Testis (tissue), 2 donors: ENCODE measurements at regions not wholly inside any gene's neighbourhood (a gene's known extent, or its start where the extent isn't known, plus 50 kb on each side); places are given as distances from the start of the nearest gene placed in this dataset.

Experiments
- DNase-seq: peaks from one replicate; pipeline ENCODE4 v3.0.0-alpha.2; 2019
- H3K27ac ChIP-seq, 2 donors: fragments of 200-600 bp; sonication (generic); one replicate each; pipeline ENCODE4 v1.5.1; 2019
- H3K27me3 ChIP-seq: fragments of 200-600 bp; sonication (generic); one replicate; pipeline ENCODE4 v1.5.1; 2019
- H3K36me3 ChIP-seq: fragments of 200-600 bp; sonication (generic); one replicate; pipeline ENCODE4 v1.5.1; 2017; ENCODE audit warnings: low read depth; ENCODE audit errors: missing control alignments
- H3K4me1 ChIP-seq: fragments of 200-600 bp; sonication (generic); one replicate; pipeline ENCODE4 v1.5.1; 2019
- H3K4me3 ChIP-seq, 2 donors: fragments of 200-600 bp; sonication (generic); one replicate each; pipeline ENCODE4 v1.5.1; 2017 to 2019
- H3K9me3 ChIP-seq: fragments of 200-600 bp; sonication (generic); one replicate; pipeline ENCODE4 v1.5.1; 2017
- CTCF ChIP-seq, 3 experiments: fragments of 450-650 bp in 2 of 3; fragments of 200-600 bp in 1 of 3; sonication (generic) in 1 of 3; IDR thresholded peaks; one replicate each; pipeline ENCODE4 v1.5.1; 2016 to 2019; ENCODE audit warnings: antibody characterized with exemption in 3 of 3, mild to moderate bottlenecking in 2 of 3, moderate library complexity in 1 of 3
- POLR2A ChIP-seq: fragments of 450-650 bp; IDR thresholded peaks from one replicate; pipeline ENCODE4 v1.6.1; 2017; ENCODE audit warnings: antibody characterized with exemption, mild to moderate bottlenecking, moderate library complexity
- WGBS, 2 donors: methylation state at CpG; one replicate each; pipeline ENCODE4 v1.1.5; 2018; 5-methylcytosine and 5-hydroxymethylcytosine counted together
- intact Hi-C: fragments of 100-400 bp; cut with DNase I; formaldehyde crosslinking; loops from one replicate; pipeline ENCODE4 v1.15.1; 2023; ENCODE audit warnings: low total_unique reads

- intact Hi-C loops, result no loop called here
- DNase-seq, result no peak
- H3K36me3 ChIP-seq, result no peaks in the 10 kb centered on the region
- H3K4me3 ChIP-seq, result no peak overlapping the region
- H3K27ac ChIP-seq, result no peak overlapping the region
- H3K4me1 ChIP-seq, result no peaks in the 10 kb centered on the region
- no peaks in the 10 kb centered on the region for H3K9me3 ChIP-seq
- H3K27me3 ChIP-seq, result no peaks in the 10 kb centered on the region
- WGBS, 2 donors, result 82 to 84% methylated on average over 2 of the region's 2 CpGs
- TF ChIP-seq CTCF (IDR thresholded peaks at IDR 0.05) (no peak), POLR2A (no peak)
These were observed 296.4 kb downstream of the TUSC7 start for GRCh38 chr3:117005911-117006522.

GRCh38 chr3:117010318-117010717 is 300.7 kb downstream of the TUSC7 start:
- Histone ChIP-seq H3K4me3 (no peak overlapping the region), H3K27ac (no peak overlapping the region)
- intact Hi-C loops, result no loop called here

GRCh38 chr3:117011687-117012250 is 302.2 kb downstream of the TUSC7 start:
- Histone ChIP-seq H3K9me3 (no peaks in the 10 kb centered on the region), H3K27me3 (no peaks in the 10 kb centered on the region), H3K4me1 (no peaks in the 10 kb centered on the region), H3K4me3 (no peak overlapping the region), H3K27ac (no peak overlapping the region), H3K36me3 (no peaks in the 10 kb centered on the region)
- TF ChIP-seq CTCF (IDR thresholded peaks at IDR 0.05) (no peak), POLR2A (no peak)
- WGBS, 2 donors, result 62 to 76% methylated on average over 7 of the region's 7 CpGs
- intact Hi-C loops, result no loop called here
- DNase-seq, result no peak

More at GRCh38 chr3:117010318-117010717, 300.7 kb downstream of the TUSC7 start:
- DNase-seq, result no peak
- no peaks in the 10 kb centered on the region for H3K36me3 ChIP-seq
- H3K9me3 ChIP-seq, result no peaks in the 10 kb centered on the region
- no peaks in the 10 kb centered on the region for H3K27me3 ChIP-seq
- H3K4me1 ChIP-seq, result no peaks in the 10 kb centered on the region
- 72 to 75% methylated on average over 1 of the region's 1 CpG for WGBS, 2 donors
- no peak for TF ChIP-seq CTCF (IDR thresholded peaks at IDR 0.05)
- TF ChIP-seq POLR2A, result no peak

- WGBS, 2 donors, result 68 to 76% methylated on average over 2 of the region's 2 CpGs
- Histone ChIP-seq H3K36me3 (no peaks in the 10 kb centered on the region), H3K4me1 (no peaks in the 10 kb centered on the region), H3K9me3 (no peaks in the 10 kb centered on the region), H3K4me3 (no peak overlapping the region), H3K27ac (no peak overlapping the region), H3K27me3 (no peaks in the 10 kb centered on the region)
- intact Hi-C loops, result no loop called here
- no peak for TF ChIP-seq POLR2A
- no peak for TF ChIP-seq CTCF (IDR thresholded peaks at IDR 0.05)
- no peak for DNase-seq
These were observed 306.8 kb downstream of the TUSC7 start for GRCh38 chr3:117016378-117016777.
